ENCODE measurements at regions not wholly inside any gene's neighbourhood (a gene's known extent, or its start where the extent isn't known, plus 50 kb on each side); places are given as distances from the start of the nearest gene placed in this dataset.

GRCh38 chr5:143918961-143919360 lies 107.0 kb downstream of the HMHB1 start:
- TF ChIP-seq POLR2A (IDR thresholded peaks at IDR 0.05) (no peak), CTCF (IDR thresholded peaks at IDR 0.05) (no peak), POLR2AphosphoS5 (IDR thresholded peaks at IDR 0.05) (no peak), EP300 (IDR thresholded peaks at IDR 0.05) (no peak)
